GM19467 (cell line): ENCODE measurements at regions not wholly inside any gene's neighbourhood (a gene's known extent, or its start where the extent isn't known, plus 50 kb on each side); places are given as distances from the start of the nearest gene placed in this dataset.

Experiments used
- ATAC-seq: cut with Tn5 transposase; IDR thresholded peaks from one replicate; pipeline ENCODE4 v1.9.1; 2021; ENCODE audit warnings: mild to moderate bottlenecking, moderate library complexity; ENCODE audit not compliant: unreplicated experiment

DNA sequence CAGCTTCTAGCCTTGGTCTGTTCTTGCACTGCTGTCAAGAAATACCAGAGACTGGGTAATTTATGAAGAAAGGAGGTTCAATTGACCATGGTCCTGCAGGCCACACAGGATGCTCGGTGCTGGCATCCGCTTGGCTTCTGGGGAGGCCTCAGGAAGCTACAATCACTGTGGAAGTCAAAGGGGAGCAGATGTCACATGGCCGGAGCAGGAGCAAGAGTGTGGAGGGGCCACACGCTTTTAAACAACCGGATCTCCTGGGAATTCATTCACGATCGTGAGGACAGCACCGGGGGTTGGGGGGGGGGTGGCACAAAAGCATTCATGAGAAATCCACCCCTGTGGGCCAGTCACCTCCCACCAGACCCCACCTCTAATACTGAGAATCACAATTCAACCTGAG, 850.4 kb upstream of the SALL3 start:
- ATAC-seq: no peak

DNA sequence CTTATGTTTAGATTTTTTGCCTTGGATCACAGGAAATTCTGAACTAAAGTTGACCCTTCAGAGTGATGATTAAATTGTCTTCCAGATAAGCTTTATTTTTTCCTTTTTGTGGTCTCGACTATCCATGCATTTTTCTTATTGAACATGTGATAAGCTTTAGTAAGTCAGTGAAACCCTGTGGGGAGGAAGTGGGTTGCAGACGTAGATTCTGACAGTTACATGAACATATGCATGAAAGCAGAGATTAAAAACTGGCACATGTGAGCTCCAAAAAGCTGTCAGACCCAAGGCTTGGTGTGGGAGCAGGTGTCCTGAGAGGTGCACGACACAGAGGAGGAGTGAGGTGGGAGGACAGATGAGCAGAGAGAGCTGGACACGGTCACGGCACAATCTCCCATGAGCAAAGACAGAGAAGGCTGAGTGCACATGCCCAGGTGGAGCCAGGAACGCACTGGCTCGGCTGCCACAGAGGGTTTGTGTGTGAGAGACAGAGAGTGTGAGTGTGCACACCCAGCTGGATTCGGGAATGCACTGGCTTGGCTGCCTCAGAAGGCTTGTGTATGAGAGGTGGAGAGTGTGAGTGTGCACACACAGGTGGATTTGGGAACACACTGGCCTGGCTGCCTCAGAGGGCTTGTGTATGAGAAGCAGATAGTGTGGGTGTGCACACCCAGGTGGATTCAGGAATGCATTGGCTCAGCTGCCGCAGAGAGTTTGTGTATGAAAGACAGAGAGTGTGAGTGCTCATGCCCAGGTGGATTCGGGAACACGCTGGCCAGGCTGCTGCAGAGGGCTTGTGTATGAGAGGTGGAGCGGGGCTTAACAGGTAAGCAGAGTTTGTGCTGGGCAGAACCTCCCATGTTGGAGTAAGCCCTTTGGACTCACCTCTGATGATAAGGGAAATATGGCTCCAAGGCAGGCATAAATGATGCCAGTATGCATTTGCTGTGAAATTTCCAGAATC, 849.1 kb upstream of the SALL3 start:
- ATAC-seq: no peak

DNA sequence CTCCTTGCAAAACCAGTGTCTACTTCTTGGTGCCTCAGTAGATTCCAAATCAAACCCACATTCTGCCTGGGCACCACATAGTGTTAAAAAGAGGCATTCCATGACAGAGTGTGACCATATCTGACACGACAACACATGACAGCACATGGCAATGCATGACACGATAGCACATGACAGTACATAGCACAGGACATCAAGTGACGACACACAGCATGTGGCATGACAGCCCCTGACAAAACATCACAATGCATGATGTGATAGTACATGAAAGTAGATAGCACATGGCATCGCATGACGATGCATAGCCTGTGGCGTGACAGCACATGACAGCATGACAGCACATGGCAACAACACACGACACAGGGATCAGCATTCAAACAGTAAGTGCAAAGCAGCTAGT, 845.9 kb upstream of the SALL3 start:
- ATAC-seq: no peak

DNA sequence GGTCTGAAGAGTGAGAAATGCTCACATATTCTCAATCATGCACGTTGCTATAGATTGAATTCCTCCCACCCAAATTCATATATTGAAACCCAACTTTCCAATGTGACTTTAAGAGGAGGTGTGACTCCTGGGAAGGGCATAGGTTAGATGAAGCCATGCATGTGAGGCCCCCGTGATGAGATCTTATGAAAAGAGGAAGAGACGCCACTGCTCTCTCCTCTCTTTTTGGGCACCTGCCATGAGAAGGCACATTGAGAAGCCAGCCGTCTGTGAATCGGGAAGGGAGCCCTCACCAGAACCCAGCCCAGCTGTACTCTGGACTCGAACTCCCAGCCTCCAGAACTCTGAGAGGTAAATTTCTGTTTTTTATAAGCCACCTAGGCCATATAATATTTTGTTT, 842.6 kb upstream of the SALL3 start:
- ATAC-seq: no peak

DNA sequence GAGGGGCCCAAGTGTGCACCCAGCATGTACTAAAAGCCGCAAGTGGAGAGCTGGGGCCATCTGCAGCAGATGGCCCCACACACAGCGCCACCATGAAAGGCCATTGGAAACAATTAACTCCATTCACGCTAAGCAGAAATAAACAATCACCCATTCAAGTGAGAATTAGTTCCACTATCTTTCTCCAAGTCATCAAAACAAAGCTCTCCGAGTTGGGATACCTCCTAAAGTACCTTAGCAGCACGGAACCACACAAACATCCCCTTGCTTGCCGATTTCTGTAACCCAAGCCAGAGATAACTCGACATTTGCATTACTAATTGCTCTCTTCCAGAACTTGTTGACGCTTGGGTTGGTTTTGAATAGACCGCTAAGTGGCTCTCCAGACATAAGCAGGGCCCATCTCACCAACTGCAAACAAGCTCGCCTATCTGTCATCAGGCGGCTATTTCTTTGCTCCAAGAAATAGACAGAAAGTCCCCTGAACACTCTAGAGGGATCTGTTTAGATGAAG, 840.6 kb upstream of the SALL3 start:
- ATAC-seq: no peak

DNA sequence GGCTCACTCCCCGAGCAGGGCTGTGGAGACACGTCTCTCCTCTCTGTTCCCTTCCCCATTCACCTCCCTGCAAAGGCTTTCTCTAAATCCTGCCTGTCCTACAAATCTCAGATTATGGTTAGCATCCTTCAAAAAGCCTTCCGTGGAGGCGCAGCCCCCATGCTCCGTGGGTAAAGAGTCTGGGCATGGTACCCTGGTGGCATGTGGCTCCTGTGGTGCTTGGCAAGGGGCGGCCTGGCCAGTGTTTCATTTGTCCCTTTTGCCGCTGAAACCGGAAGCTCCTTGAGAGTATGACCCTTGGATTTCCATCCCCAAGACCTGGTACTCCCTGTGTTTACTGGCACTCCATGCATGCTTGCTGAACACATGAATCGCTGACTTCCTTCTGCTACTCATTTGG, 839.3 kb upstream of the SALL3 start:
- no peak for ATAC-seq

DNA sequence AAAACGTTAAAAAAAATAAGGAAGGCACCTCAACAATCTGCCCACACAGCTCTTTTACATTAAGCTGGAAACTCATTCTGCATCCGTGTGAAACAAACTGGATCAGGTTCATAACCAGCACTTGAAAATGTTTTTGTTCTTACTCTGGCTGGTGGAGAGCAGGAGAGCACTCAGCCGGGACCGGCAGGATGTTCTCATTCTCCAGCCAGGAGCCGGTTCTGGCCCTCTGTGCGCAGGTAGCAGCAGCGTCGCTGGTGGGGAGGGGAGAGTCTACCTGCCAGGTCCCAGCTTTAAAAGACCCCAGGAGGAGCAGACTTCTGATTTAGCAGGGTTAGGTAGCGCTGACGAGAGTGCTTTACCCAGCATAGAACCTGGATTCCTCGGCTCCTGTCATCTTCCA, 834.9 kb upstream of the SALL3 start:
- ATAC-seq: no peak

DNA sequence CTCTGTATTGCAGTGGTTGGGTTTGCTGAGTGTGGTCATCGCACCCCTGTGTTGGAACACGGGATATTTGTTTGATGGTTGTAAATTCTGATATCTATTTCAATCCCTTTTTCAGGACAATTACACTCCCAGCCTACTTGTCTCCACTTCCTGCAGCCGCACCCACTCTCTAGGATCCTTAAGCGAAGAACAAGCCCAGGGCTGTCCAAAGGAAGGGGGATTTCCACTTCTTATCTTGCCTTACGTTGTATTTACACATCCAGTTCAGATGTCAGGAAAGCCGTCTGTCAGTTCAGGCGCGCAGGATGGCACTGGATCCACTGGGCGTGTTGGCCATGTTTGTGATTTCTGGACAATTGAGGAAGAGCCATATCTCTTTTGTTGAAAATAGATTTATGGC, 834.5 kb upstream of the SALL3 start:
- no peak for ATAC-seq

DNA sequence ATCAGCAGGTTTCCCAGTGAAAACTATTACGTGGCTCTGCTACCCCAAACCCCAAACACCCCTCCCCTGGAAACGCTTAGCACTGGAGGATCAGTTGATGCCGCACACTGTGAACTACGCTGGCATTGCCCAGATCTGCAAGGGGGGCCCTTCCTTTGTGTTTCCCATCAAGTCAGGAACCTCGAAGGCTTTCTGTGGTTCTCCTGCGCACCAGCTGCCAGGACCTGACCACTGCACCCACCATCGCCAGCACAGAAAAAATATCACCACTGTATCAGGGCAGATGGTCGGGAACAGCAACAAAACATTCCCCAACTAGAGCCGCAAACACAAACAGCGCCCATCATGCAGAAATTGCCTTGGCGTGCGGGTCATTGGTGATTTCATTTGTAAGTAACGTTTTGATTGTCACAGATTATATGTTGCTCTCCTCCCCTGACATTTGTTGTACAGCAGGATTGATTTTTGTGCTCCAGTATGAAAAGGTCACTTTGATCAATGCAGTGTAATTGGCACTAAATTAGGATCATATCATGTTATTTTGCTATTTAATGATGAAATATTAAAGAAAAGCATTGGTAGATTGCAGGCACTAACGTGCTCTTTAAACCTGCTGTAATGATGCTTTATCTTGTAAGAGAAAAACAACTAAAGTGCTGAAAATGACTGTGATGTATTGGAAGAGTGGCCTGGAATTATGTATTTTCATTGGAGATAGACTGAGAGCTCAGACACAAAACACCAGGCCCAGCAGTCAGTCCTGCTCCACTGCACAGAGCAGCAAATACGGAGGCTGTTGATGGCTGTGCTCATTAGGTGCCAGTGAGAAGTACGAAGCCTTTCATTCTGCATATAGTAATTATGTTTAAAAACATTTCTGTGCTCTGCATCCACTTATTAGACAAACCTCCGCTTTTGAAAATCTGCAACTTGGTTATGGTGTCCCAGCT, 833.2 kb upstream of the SALL3 start:
- ATAC-seq: no peak

DNA sequence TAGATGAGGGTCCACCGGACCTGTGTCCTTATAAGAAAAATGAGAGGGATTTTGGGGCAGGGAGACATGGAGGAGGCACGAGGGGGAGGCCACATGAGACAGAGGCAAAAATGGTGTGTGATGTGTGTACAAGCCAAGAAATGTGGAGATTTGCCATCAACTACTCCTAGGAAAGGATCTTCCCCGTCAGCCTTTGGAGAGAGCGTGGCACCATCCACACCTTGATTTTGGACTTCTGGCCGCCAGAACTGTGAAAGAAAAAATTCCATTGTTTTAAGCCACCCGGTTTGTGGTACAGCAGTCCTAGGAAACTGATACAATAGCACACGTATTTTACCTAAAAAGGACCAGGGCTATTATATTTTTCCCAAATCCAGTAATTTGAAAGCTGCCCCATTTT, 829.0 kb upstream of the SALL3 start:
- no peak for ATAC-seq

DNA sequence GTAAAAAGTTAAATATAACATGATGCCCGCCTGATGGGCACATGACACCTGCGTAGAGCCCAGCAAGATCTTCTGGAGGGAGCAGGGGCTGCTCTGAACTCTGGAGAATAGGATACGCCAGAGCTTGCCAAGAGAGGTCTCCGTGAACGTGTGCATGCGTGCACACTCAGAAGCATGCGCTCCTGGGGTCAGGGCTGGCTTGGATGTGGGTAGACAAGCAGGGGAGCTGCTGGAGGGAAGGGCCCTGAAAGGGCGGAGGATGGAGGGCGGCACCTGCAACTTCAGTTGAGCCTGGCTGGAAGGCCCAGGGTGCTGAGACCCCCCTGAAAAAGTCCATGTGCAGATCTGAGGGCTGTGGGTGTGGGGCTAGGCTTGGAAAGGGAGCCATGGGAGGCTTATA, 828.4 kb upstream of the SALL3 start:
- ATAC-seq: no peak

DNA sequence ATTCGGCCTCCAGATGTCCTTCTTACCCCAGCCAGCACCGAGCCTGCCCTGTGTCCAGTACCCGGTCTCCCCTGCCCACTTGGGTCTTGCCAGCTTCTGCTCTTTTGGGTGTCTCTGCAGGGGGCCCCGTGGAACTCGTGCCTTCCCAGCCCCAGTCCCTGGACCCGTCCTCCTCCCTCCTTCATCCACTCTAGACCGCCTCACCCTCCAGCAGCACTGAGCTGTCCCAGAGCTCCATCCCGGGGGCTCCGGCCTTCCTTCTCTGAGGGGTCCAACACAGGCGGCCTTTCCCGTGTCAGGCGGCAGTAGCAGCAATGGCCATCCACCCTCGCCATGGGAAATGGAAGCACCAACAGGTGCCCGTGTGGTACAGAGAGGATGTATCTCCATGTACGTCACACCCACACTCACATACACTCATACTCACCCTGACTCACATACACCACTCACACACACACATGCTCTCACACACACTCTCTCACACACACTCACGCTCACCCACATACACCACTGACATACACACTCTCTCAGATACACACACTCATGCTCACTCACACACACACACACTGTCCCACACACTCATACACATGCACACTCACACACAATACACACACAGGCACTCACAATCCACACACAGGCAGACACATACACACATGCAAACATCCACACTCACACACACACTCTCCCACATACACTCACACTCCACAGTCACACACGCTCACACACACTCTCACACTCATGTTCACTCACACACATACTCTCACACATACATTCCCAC, 827.5 kb upstream of the SALL3 start:
- ATAC-seq: no peak

DNA sequence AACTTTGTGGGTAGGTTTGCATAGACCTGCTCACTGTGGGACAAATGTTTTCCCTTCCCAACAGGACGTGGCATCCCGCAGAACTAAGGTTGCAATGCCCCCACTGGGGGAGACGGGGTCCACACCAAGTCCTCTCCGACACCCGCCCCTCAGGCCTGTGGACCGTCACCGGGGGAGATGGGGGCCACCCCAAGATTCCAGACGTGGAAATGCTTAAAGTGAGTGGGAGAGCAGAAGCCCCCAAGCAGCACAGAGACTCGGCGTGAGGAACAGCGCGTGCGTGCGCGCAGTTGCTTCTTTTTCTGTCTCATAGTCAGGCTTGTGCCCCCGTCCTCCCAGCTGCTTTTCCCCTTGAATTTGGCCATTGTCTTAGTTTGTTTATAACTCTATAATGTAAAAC, 826.3 kb upstream of the SALL3 start:
- ATAC-seq: no peak

DNA sequence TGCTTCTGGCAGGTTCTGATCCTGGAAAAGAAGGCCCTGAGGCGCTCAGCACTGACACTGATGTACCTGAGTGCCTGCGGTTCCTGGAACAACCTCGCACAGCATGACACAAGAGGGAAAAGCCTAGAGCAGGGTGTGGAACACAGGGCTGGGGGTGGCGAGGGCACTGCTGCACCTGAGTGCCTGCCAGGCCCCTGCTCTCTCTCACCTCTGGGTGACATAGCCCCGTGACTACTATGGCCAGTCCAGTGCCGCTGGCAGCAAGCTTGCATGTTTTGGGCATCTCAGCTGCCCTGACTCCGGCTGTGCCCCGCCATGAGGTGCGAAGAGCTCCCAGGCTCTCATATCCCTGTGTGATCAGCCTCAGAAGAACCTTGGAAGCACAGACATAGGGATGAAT, 825.2 kb upstream of the SALL3 start:
- ATAC-seq: no peak

DNA sequence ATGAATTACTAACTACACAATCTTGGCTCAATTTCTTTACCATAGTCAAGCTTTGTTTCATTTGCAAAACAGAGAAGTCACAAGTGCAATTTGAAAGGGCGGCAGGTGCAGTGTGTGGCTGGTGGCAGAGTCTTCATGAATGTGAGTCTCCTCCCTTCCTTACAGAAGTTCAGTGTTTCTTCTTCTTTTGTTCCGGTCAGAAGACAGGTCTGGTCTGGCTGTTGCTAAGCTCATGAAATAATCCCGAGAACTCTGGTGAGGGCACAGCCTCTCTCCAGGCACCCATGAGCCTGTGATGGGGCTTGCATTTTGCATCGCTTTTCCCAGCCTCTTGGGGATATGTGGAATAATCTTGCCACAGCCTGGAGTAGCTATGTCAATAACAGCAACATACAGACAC, 824.8 kb upstream of the SALL3 start:
- ATAC-seq: no peak

DNA sequence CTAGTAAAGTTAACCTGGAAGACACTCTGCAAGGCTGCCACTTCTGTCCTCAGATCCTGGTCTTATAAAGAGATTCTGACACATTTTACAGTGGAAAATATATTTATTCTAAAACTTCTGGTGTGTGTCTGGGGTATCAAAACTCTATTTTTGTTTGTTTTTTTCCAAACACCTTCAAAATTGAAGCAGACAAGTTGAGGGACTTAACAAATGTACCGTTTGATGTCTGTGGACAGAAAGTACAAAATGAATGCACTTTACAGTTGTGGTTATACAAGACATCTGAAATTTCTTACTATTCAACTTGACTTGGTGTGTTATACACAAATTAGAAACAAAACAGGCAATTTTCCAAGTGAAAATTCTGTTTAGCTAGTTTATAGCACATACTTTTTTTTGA, 823.2 kb upstream of the SALL3 start:
- no peak for ATAC-seq

DNA sequence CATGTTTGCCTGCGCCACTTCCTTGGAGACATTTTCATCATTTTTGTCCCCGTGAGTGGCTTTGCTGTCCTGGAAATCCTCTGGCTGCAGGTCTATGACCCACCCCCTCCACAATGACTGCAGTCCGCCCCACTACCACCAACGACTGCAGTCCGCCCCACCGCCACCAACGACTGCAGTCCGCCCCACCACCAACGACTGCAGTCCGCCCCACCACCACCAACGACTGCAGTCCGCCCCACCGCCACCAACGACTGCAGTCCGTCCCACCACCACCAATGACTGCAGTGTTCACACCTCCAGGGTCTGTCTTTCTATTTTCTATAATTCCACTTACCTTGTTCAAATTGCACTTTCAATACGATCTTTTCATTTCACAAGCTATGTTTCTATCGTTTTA, 820.7 kb upstream of the SALL3 start:
- ATAC-seq: no peak

DNA sequence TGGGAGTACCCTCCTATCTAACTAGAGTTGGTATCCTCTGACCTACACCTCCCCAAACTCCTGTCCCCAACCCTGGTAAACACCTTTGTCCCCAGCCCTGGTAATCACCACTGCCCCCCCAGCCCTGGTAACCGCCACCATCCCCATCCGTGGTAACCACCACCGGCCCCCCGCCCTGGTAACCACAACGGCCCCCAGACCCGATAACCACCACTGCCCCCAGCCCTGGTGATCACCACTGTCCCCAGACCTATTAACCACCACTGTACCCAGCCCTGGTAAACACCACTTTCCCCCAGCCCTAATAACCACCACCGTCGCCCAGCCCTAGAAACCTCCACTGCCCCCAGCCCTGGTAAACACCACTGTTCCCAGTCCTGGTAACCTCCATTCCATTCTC, 820.2 kb upstream of the SALL3 start:
- ATAC-seq: no peak

DNA sequence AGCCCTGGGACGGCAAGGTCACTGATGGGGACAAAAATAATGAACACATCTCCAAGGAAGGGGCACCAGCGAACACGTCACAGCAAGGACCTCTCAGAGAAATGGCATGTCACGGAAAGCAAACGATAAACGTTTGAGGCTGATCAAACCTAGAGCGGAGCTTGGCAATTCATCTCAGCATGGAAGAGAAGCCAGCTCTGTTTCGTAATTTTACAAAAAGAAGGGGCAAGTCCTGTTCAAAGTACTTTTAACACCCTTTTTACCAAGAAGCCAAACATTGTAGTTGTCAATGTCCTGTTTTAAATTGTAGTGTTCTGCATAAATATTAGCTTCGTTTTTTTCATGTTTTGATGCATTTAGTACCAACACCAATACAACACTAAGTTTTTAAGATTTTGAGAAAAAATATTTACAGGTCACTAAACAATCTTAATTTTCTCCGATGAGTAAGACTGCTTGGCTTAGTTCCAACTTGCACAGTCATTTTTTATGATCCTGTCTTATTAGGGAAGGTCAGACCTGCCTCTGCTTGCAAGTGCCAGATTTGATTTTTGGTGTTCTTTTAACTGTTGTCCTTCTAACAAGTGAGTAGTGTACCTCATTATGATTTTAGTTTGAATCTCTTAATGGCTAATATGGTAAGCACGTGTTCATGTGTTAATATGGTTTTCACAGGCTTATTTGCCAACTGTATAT, 818.5 kb upstream of the SALL3 start:
- no peak for ATAC-seq

DNA sequence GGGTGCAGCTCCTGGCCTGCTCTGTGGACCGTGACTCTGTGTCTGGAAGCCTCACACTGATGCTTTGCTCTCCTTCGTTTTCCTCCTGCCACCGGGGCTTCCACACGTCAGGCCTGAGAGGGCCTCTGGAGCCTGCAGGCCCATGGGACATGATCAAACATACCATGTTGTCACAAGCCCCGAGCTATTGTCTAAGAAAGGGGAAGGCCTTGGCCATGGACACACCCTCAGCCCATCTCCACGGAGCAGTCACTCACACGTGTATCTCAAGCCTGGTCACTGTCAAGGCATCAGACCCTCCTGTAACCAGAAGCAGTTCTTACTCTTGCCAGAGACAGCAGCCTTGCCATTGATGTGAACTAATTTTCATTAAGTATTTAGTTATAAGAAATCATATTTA, 814.1 kb upstream of the SALL3 start:
- ATAC-seq: no peak
